Left hindlimb (tissue), 1 donor: ENCODE measurements at regions not wholly inside any gene's neighbourhood (a gene's known extent, or its start where the extent isn't known, plus 50 kb on each side); places are given as distances from the start of the nearest gene placed in this dataset.

Experiments used
- DNase-seq: peaks from one replicate; pipeline ENCODE4 v3.0.0-alpha.2; 2018

DNA sequence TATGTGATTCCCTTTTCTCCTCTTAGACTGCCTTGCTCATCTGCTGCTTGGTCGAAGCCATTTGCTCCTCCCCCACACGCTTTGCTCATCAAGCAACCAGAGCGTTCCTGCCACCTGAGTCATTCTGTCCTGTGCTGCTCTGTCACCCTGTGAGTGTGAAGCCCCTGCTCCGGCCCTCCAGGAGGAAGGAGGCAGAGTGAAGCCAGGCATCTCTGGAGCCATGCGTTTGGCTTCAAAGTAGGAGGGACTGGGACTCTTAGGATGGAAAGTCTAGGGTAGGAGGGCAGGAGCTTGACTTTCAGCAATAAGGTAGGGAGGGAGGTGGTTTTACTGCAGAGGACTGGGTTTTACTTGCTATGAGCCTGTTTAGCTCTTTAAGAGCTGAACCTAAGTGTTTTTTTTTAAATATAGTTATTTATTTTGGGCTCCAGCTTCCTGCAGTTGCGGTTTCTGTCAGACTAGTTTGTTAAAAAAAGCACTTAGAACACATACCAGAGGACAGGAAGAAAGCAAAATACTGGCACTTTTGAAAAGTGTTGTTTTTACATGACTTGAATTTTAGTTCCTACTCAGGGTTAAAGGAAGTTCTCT lies 63.6 kb downstream of the SPINK2 start:
- DNase-seq, result peak; percentile 50

DNA sequence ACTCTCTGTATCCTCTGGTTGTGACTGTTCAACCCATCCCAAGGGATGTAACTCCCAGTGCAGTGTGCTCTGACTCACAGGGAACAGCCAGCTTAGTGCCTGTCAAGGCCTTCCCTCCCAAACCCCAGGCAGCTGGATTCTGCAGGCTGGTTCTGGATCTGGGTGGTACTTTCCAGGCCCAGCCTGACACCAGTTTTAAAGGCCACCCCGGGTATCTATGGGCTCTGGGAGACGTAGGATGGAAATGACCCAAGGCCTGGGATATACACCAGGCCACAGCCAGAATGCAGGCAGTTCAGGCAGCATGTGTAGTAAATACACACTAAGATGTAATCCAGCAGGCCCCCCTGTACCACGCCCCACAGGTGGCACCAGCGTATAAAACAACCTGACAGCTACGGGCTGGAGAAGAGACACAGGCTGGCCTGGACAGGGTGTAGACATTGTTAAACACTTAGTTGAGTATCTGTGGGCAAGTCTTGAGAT lies 64.2 kb downstream of the SPINK2 start:
- DNase-seq, result no peak

GRCh38 chr4:56755901-56756300 lies 65.6 kb downstream of the SPINK2 start:
- no peak for DNase-seq

- no peak for DNase-seq
Measured at GRCh38 chr4:56752985-56753384, 68.5 kb downstream of the SPINK2 start.

- no peak for DNase-seq
Measured at GRCh38 chr4:56750231-56750630, 69.1 kb upstream of the HOPX start.

- DNase-seq, result no peak
Measured at GRCh38 chr4:56748271-56748670, 67.2 kb upstream of the HOPX start.

- DNase-seq, result no peak
Measured at GRCh38 chr4:56746639-56747038, 65.5 kb upstream of the HOPX start.

DNA sequence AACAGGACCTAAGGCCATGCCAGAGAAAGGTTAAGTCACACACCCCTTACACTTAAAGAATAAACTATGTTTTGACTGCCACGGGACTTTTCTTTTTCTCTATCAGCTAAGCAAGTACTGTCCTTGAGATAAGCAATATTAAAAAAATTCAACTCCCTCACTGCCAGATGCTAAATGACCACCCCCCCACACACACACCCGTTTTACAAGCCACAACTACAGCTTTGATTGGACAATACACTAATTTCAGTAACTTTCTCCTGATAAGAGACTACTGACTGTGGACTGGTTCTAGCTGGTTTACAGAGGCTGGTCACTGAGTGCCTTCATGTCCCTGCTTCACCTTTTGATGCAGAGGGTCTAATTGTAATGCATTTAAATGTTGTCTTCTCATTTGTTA lies 63.9 kb upstream of the HOPX start:
- DNase-seq, result no peak

DNA sequence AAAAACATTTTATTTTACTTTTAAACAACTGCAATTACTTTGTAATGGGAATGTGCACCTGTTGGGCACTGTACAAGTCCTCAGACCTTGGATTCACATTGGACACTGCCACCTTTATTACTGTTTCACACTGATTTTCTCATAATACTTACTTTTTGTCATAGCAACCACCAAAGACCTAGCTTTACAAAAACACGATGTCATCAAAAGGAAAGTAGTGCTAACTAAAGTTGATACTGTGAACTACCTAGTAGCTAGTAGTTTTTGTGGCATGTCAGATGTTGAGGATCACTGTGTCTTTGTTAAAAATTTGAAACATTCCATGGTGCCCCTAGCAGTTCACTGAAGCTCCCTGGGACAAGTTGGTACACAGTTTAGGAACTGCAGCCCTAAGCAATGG lies 62.9 kb upstream of the HOPX start:
- no peak for DNase-seq

GRCh38 chr4:56743550-56743949 lies 62.5 kb upstream of the HOPX start:
- DNase-seq, result no peak

GRCh38 chr4:56742080-56742871 lies 61.2 kb upstream of the HOPX start:
- DNase-seq, result no peak

- no peak for DNase-seq
Measured at GRCh38 chr4:56741595-56741994, 60.5 kb upstream of the HOPX start.

DNA sequence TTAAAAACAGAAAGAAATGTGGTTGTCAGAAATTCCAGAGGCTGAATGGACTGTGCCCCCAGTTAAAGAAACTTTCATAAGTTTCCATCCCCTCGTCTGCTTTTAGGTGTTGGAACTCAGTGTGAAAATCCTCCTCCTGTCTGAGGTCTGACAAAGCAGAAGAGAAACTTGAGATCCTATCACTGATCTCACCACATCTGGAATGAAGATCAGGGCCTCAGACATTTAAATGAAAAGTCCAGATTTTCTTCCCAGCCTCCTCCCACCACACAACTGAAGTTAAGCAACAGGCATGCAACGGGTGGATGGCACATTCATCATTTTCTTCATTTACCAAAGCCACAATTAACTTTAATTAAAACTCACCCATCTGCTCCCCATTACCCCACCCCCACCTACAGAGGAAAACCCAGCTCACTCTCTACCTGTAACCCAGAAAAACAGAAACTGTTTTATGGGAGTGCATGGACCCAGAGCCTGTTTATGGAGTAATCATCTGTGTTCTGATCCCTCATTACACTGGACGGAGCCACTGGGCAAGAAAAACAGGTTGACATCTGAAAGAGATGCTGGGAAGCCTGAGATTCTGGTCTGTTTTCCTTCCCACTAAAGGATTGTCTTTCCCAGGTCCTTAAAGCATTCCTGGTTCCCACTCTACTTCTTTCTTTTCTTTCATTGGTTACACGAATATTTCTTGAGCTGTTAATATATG lies 58.1 kb upstream of the HOPX start:
- no peak for DNase-seq

- DNase-seq, result peak; percentile 39
Measured at GRCh38 chr4:56737666-56738065, 56.6 kb upstream of the HOPX start.

DNA sequence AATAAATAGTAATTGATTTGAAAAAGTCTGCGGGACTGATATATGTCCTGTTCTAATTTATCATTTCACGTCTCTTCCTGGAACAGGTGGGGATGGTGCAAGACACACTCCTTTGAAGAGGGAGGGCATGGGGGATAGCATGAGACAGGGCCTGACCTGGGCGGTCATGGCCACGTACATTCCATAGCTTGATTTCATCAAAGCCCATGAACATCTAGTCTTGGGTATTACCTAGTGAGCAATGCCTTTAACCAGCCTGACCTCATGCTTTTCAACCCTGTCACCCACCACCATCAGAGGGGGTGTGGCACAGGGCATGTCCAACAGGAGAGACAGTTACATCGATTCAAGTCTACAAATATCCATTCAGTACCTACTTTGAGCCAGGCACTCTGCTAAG lies 52.3 kb upstream of the HOPX start:
- DNase-seq, result no peak

DNA sequence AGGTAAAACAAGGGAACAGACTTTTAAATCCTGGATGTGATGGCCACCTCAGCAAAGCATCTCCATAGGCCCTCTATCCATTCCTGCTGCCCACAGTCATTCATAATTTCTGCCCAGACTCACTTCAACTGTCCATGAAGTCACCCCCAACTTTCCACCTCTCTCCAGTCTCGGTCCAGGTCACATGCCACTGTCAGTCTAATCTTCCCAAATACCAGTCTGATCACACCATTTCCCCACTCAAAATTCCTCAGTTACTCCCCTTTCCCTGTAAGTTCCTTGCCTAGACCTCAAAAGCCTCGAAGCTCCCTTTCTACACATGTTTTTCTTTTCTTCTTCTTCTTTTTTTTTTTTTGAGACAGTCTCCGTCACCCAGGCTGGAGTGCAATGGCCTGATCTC lies 51.2 kb upstream of the HOPX start:
- no peak for DNase-seq

DNA sequence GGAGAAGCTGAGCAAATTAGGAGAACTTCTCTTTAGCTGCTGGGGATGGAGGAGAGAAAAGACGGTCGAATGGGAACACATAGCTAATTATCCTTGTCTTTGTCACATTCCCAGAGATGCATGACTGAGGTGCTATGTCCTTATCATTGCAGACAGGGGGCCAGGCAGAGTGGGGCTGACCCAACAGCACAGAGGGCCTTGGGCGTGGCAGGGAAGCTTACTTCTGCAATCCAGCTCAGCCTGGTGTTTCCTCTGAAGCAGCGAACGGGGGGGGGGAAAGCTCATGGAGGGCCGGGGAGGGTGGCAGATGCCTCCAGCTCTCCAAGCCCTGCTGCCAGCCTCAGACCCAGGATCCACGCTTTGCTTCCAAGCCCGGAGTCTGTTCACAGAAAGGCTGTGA lies 50.8 kb upstream of the HOPX start:
- DNase-seq, result no peak
